ENCODE measurements at regions not wholly inside any gene's neighbourhood (a gene's known extent, or its start where the extent isn't known, plus 50 kb on each side); places are given as distances from the start of the nearest gene placed in this dataset.

DNA sequence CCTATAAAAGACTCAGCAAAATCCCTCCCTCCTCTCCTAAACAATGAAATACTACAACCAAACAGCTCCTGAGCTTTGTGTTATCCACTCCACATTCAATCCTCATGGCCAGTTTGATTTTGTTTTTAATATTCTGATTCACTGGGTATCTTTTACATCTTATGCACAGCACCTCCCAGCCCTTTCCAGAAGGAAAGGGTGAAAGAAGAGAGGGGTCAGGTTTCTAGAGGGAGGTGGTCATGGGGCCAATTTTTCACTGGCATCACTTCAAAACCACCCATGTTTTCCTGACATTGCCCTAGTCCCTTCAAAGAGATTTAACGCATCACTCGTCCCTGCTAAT is 315.6 kb downstream of the LPIN1 start:
- no peak for DNase-seq

DNA sequence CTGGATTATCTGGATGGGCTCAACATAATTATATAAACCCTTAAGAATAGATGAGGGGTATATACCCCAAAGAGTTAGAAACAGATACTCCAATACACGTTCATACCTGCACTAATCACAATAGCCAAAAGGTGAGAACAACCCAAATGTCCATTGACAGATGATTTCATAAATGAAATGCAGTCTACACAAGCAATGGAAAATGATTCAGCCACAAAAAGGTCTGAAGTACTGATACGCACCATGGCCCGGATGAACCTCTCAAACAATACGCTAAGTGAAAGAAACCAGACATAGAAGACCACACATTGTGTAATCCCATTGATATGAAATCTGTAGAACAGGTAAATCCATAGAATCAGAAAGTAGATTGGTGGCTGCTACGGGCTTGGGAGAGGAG is 316.8 kb downstream of the LPIN1 start:
- no peak for DNase-seq

DNA sequence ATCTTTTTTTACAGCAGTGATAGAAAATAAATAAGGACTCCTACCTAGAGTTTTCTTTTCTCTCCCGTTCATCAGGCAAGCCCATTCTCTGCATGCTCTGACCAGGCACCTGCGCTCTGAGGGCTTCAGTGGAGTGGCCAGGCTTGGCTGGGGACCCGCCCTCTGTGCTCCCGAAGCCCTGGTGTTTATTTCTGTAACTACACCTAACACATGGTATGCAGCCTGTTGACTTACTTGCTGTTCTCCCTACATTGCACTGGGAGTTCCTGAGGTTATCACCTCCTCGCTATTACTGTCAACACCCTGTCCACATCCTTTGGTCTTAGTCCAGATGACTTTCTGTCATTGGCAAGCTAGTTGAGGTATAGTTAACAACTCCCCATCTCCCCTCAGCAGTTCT is 317.7 kb downstream of the LPIN1 start:
- no peak for DNase-seq

DNA sequence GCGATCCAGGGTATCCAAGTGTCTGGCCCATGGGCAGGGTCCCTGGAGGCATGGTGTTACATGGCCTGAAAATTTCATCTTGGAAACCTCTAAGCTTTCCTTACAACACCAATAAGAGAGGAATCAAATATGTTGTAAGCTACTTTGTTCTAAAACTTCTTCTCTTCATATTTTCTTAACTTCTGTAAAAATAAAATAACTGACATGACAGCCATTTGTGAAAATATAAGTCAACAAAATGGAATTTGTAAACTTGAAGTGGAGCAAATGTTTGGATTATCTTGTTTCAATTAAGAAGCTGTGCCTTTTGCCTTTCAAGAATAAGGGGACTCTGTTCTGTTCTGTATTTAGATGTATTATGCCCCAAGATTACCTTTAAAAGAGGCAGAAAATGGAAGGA is 319.7 kb downstream of the LPIN1 start:
- DNase-seq, result no peak

DNA sequence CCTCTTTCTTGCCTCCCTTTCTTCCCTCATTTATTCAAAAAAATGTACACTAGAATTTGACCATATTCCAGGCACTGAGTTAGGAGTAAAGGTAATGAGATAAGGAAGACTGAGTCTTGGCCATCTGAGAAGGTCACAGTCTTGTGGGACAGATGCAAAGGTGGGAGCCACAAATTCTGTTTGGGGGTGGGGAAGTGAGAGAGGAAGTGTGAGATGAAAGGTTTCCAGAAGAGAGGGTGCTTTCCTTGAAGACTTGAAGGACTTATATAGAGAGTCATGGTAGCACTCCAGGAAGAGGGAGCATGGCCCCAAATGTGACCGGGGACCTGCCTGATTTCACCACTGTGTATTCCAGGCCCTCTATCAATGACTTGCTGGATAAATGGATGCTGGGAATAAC is 320.6 kb downstream of the LPIN1 start:
- DNase-seq, result no peak

DNA sequence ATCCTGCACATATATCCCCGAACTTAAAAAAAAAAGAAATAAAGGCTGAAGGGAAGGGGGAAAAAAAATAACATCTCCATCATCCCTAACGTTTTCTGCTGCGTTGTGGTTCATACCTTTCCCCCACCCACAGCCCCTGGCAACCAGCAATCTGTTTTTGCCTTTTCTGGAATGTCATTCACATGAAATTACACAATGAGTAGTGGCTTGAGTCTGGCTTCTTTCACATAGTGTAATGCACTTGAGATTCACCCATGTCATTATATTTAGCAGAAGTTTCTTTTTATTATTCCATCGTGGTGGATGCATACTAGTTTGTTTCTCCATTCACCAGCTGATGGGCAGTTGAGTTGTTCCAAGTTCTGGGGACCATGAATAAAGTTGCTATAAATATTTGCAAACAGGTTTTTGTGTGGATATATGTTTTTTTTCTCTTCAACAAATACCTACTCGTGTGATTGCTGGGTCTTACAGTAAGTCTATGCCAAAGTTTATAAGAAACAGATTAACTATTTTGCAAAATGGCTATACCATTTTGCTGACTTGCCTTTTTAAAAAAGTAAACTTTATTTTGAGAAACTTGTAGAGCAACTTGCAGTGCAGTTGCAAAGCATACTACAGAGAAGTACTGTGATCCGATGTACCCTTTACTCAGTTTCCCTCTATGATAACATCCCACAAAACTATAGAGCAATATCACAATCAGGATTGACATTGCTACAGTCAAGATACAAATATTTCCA is 322.5 kb downstream of the LPIN1 start:
- DNase-seq, result no peak

DNA sequence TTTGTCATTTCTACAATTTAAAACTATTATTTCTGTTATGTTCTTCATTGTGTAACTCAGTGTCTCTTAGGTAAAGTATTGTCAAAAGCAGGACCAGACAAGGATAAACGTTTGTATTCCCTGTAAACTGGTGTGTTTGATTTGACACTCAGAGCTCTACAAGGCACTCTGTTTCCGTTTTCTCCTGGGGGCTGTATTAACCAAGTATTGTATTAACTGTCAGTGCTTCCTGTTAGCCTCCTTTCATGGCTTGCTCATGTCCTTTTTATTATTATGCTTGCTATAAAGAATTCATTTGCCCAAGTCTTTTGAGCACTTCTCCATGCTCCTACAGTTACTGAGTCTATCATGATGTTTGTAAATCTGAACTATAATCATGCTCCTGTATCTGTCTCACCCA is 323.7 kb downstream of the LPIN1 start:
- DNase-seq, result no peak

DNA sequence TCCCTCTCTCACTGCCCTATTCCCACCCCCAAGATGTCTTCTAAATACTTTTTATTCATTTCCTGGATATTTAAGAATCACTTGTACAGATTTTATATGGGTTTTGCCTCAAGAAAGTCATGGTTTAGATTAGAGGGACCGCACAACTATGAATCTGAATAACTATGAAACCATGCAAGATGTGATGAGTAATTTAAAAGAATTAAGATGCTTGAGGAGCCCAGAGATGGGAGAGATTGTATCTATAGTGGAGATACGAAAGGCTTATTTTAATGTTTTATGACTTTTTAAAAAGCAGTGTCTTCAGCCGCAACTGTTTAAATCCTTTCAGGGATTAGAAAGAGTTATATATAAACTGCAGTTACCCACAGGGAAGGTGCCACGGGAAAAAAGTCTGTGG is 324.1 kb downstream of the LPIN1 start:
- DNase-seq, result no peak

DNA sequence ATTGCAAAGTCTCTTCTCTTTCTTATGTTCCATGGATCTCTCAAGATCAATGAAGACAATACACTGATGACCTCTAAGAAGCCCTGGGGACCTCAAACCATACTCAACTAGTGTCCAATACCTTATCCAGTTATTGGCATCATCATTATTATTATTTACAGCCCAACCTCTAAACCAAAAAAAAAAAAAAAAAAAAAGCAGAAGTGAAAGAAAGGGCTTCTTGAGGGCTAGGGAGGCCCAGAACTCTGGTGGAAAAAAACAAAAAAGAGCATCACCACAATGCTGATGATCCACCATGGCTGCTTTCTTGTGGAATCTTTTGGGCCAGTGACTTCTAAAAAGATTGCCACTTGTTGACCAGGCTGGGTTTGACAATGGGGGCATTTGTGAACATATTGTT is 324.9 kb downstream of the LPIN1 start:
- DNase-seq, result no peak

DNA sequence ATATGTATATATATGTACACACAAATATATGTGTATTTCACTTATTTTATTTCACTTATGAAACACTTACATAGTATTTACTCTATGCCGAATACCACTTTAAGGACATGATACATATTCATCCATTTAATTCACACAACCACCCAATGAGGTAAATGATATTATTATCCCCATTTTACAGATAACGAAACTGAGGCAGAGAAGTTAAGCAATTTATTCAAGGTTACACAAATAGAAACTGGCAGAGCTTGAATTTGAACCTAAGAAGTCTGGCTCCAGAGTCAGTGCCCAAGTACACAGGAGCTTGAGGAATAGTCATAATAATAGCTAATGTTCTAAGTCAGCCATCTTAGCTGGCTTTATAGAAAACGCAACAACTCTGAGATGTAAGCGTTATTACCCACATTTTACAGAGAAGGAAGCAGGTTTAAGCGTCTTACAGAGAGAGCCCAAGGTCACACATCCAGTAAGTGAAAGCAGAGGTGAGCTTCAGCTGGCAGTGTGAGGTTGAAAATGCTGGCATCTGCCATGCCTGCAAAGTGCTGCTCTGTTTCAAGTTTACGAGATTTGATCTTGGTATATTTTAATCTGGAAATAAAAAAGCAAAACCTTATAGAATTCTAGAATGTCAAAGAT is 326.9 kb downstream of the LPIN1 start:
- no peak for DNase-seq

DNA sequence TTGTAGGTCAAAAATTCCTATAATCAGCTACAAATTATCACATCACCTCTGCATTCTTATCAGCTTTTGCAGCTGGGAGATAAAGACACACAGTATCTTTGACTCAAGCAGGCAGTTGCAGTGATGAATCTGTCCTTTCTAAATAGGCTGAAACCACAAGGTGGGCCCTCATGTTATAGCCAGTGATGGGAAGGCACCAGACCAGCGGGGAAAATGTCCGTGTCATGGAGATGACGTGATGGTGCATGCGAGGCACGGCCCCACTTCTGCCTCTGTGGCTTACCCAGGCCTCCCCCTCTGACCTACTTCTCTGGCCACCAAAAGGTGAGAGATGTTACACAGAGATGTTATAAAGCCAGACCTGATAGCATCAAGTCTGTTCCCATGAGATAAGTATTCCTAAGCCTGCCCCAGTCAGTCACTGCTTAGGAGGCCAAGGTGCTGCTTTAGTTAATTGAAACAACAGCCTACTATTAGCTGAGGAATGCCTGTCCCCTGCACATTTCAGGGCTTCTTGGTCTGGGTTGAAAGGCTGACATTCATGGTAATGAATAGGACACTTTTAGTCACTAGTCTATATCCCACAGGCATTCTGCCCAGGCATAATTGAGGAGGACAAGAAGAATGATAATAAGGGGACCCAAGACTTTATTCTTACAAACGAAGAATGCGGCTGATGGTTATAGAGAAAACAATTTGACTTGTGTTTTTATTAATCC is 327.9 kb downstream of the LPIN1 start:
- DNase-seq, result no peak

DNA sequence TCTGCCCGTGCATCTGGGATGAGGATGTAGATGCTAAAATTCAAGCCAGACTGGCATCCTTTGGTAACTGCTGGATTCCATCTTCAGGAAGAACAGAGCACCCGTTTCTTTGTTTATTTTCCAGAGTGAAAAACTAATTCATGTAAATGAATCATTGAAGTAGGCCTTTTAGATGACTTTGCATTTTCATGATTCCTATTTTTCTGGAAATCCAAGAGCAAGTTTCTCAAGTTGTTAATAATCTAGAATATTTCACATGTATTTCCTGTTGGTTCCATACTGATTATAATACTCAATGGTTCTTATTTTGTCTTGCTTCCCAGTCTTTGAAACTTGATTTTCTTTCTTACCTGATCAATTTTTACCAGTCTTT is 328.4 kb downstream of the LPIN1 start:
- DNase-seq, result no peak

DNA sequence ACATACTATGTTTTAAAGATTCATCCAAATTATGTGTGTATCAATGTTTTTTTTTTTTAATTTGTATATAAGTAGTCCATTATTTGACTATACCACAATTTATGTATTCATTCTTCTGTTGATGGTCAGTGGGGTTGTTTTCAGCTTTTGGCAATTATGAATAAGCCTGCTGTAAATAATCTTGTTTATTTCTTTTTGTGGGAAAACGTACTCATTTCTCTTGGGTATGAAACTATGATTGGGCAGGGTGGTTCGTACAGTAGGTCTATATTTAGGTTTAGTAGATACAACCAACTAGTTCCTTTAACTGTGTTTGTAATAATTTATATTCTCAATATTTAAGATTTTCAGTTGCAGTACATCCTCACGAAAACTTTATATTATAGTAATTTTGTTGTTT is 329.2 kb downstream of the LPIN1 start:
- no peak for DNase-seq

DNA sequence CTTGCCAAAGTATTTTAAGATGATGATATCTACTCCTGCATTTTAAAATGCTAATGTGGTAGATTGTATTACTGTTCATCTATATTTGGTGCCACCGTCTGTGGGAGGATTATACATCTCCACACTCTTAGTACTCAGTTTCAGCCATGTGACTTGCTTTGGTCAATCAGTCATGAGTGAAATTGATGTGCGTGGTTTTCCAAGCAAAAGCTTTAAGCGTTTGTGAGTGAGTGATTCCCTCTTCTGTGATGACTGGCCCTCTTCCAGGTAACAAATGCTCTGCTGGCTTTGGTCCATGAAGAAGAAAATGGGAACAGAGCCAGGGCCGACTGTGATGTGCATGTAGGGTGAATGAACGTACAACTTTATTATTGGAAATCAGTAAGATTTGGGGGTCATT is 330.4 kb downstream of the LPIN1 start:
- DNase-seq, result no peak

DNA sequence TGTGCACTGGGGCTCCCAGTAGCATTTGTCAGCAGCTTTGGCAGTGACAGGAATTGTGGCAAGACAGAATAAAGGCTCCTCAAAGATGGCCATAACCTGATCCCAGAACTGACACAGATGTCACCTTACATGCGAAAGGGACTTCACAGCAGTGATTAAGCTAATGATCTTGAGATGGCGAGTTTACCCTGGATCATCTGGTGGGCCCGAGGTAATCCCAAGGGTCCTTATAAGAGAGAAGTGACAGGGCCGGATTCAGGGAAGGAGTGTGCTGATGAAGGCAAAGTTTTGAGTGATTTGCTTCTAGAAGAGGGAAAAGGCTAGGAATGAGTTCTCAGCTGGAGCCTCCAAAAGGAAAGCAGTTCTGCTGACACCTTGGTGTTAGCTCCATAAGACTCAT is 333.9 kb downstream of the LPIN1 start:
- no peak for DNase-seq

DNA sequence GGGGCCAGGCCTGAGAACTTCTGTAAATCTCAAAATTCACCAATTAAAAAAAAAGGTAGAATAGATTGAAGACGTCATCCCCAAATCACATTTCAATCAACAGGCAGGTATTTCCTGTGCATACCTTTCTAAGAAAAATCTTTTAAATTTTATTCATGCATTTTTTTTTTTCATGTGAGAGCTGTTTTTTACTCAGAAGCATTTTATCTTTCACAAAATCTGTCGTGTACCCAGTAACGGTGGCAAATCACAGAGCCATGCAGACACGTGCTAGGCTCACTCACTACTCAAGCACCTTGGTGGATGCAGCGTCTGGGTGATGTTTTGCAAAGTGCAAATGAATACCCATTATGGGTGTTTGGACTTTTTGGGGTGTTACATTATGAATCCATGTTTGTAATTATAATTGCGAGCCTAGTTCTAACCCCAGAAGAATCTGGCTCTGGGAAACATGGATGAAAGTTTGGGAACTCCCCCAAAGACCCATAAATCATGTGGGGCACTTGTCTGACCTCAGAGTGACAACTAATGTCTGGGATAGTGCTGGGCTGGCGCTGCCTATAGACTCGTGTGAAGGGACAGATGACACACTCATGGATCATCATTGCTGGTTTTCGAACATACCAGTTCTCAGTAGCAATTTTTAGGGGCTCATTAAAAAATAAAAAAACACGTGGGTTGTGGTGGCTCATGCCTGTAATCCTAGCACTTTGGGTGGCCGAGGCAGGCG is 335.2 kb downstream of the LPIN1 start:
- DNase-seq, result no peak

DNA sequence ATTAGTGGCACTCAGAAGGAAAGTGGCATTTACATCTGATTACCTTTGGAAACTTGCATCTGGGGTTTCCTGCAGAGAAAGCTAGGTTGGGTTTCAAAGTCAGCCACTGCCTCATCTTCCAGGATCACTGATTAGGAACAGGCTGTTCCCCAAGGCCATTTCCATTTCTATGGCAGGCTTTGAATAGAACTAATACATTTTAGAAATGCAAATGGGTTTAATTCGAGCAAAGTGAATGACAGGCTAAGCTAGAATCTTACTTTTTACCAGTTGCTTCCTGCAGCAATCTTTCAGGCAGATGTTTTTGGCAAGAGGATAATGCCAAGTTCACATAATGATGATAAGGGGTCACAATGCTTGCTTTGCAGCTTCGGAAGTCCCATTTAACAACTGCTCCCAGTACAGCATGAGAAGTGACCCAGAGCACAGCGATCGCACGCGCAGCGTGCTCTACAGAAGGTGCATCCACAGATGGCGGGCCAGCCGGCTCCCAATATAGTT is 336.7 kb downstream of the LPIN1 start:
- no peak for DNase-seq

DNA sequence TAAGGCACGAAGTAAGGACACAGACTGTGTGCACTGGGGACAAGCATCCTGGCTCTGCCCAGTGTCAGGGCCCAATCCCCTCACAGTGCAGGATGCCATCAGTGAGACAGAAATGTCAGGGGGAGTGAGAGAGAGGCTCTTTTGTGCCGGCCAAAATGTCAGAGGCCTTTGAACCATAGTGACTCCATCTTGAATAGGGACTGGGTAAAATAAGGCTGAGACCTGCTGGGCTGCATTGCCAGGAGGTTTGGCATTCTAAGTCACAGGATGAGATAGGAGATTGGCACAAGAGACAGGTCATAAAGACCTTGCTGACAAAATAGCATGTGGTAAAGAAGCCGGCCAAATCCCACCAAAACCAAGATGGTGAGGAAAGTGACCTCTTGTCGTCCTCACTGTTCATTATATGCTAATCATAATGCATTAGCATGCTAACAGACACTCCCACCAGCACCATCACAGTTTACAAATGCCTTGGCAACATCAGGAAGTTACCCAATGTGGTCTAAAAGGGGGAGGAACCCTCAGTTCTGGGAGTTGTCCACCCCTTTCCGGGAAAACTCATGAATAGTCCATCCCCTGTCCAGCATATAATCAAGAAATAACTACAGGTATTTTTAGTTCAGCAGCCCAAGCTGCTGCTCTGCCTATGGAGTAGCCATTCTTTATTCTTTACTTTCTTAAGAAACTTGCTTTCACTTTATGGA is 337.4 kb downstream of the LPIN1 start:
- no peak for DNase-seq

DNA sequence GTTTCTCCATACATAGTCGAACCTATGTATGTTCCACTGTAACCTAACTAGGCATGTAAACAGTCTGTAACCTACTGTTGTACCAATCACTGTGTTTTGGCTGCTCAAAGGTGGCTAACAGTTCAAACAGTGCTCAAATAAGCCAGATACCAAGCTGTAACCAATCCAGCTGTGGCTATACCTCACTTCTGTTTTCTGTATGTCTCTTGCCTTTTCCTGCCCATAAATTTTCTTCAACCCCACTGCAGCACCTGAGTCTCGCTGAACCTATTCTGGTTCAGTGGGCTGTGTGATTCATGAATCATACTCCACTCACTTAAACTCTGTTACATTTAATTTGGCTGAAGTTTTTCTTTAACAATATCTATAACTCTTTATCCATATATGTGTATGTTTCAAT is 340.7 kb downstream of the LPIN1 start:
- DNase-seq, result no peak

DNA sequence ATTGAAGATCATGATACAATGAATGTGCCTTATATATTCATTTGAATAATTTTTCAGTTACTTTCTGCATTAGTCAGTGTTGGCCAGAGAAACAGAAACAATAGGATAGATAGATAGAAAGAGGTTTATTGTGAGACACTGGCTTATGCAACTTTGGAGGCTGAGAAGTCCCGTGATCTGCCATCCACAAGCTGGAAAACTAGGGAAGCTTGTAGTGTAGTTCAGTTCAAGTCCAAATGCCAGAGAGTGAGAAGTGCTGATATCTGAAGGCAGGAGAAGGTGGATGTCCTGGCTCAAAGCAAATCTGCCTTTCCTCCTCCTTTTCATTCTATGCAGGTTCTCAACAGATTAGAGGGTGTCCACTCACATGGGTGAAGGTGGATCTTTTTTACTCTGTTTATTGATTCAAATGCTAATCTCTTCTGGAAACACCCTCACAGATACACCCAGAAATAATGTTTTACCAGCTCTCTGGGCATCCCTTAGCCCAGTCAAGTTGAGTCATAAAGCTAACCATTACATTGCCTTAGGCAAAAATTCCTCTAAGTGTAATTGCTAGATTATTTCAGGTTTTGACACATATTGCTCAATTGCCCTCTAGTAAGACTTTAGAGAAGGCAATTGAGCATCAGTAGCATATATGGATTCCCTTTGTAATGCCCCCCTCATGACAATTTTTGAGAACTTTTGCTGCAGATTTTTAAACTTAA is 341.4 kb downstream of the LPIN1 start:
- no peak for DNase-seq

DNA sequence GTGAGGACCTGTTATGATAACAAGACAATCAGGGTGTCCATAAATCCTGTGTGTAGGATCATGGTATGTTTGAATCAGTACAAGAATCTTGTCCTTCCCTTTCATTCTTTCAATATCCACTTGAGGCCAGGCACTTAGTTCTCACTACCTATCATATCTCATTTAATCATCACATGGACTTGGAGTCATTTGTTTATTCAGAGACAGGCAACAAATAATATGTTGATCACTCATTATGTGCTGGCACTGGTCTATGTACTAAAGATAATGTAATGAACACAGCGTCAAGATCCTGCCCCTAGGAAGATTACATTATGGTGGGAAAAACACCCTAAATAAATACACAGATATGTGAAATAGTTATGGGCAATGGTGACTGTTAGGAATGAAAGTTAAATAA is 342.6 kb downstream of the LPIN1 start:
- DNase-seq, result no peak

DNA sequence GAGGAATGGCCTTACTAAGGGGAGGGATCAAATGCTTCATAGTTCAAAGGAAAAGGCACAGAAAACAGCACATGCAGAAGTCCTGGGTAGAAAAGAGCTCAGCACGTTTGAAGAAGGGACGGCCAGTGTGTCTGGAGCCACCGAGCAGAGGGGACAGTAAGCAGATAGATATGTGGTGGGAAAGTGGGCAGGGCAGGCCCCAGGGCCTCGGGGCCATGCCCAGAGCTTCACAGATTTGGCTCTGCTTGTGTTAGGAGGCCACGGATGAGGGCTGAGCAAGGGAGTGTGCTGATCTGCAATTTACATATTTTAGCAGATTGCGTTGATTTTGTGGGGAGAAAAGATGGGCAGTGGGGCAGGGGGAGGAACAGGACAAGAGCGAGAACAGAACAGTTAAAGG is 343.1 kb downstream of the LPIN1 start:
- no peak for DNase-seq

Data from NCI-H510A (cell line).